ENCODE measurements at regions not wholly inside any gene's neighbourhood (a gene's known extent, or its start where the extent isn't known, plus 50 kb on each side); places are given as distances from the start of the nearest gene placed in this dataset.

GRCh38 chr20:40335437-40335836 is 353.6 kb downstream of the MAFB start:
- no peaks in the 10 kb centered on the region for H3K9me3 Mint-ChIP-seq (ENCODE audit: unreplicated experiment)
- H3K4me1 Mint-ChIP-seq (ENCODE audit: low read depth, unreplicated experiment), result no peaks in the 10 kb centered on the region
- H3K27ac Mint-ChIP-seq (ENCODE audit: unreplicated experiment), result no peak overlapping the region
- H3K4me3 Mint-ChIP-seq (ENCODE audit: unreplicated experiment), result no peak overlapping the region
- H3K27me3 Mint-ChIP-seq (ENCODE audit: unreplicated experiment), result peaks cover 4% of the 10 kb centered on the region
- TF ChIP-seq CTCF (IDR thresholded peaks at IDR 0.05; ENCODE audit: partially characterized antibody, unreplicated experiment), result no peak
- DNase-seq, result no peak
- H3K36me3 Mint-ChIP-seq (ENCODE audit: unreplicated experiment), result peaks cover 4% of the 10 kb centered on the region

GRCh38 chr20:40333591-40333990 is 355.4 kb downstream of the MAFB start:
- Mint-ChIP-seq H3K27ac (ENCODE audit: unreplicated experiment) (no peak overlapping the region), H3K4me3 (ENCODE audit: unreplicated experiment) (no peak overlapping the region), H3K4me1 (ENCODE audit: low read depth, unreplicated experiment) (no peaks in the 10 kb centered on the region), H3K27me3 (ENCODE audit: unreplicated experiment) (peaks cover 6% of the 10 kb centered on the region), H3K36me3 (ENCODE audit: unreplicated experiment) (peaks cover 4% of the 10 kb centered on the region), H3K9me3 (ENCODE audit: unreplicated experiment) (no peaks in the 10 kb centered on the region)
- no peak for TF ChIP-seq CTCF (IDR thresholded peaks at IDR 0.05; ENCODE audit: partially characterized antibody, unreplicated experiment)
- no peak for DNase-seq

- no peak for TF ChIP-seq CTCF (IDR thresholded peaks at IDR 0.05; ENCODE audit: partially characterized antibody, unreplicated experiment)
- Mint-ChIP-seq H3K36me3 (ENCODE audit: unreplicated experiment) (peaks cover 4% of the 10 kb centered on the region), H3K9me3 (ENCODE audit: unreplicated experiment) (no peaks in the 10 kb centered on the region)
Measured at GRCh38 chr20:40331807-40332560, 357.1 kb downstream of the MAFB start.

GRCh38 chr20:40331249-40331648 is 357.8 kb downstream of the MAFB start:
- Mint-ChIP-seq H3K9me3 (ENCODE audit: unreplicated experiment) (no peaks in the 10 kb centered on the region), H3K4me1 (ENCODE audit: low read depth, unreplicated experiment) (no peaks in the 10 kb centered on the region), H3K4me3 (ENCODE audit: unreplicated experiment) (no peak overlapping the region), H3K36me3 (ENCODE audit: unreplicated experiment) (peaks cover 4% of the 10 kb centered on the region), H3K27me3 (ENCODE audit: unreplicated experiment) (peaks cover 6% of the 10 kb centered on the region), H3K27ac (ENCODE audit: unreplicated experiment) (no peak overlapping the region)
- DNase-seq, result no peak
- no peak for TF ChIP-seq CTCF (IDR thresholded peaks at IDR 0.05; ENCODE audit: partially characterized antibody, unreplicated experiment)

More at GRCh38 chr20:40331807-40332560, 357.1 kb downstream of the MAFB start:
- H3K4me1 Mint-ChIP-seq (ENCODE audit: low read depth, unreplicated experiment), result no peaks in the 10 kb centered on the region
- H3K4me3 Mint-ChIP-seq (ENCODE audit: unreplicated experiment), result no peak overlapping the region
- H3K27ac Mint-ChIP-seq (ENCODE audit: unreplicated experiment), result no peak overlapping the region
- DNase-seq, result no peak
- peaks cover 6% of the 10 kb centered on the region for H3K27me3 Mint-ChIP-seq (ENCODE audit: unreplicated experiment)

GRCh38 chr20:40329321-40329720 is 359.7 kb downstream of the MAFB start:
- Mint-ChIP-seq H3K27me3 (ENCODE audit: unreplicated experiment) (peaks cover 6% of the 10 kb centered on the region), H3K9me3 (ENCODE audit: unreplicated experiment) (no peaks in the 10 kb centered on the region), H3K4me1 (ENCODE audit: low read depth, unreplicated experiment) (no peaks in the 10 kb centered on the region), H3K36me3 (ENCODE audit: unreplicated experiment) (peaks cover 4% of the 10 kb centered on the region), H3K27ac (ENCODE audit: unreplicated experiment) (no peak overlapping the region), H3K4me3 (ENCODE audit: unreplicated experiment) (no peak overlapping the region)
- TF ChIP-seq CTCF (IDR thresholded peaks at IDR 0.05; ENCODE audit: partially characterized antibody, unreplicated experiment), result no peak
- DNase-seq, result no peak

Data from glutamatergic neuron (in vitro differentiated cells).